AG09309 (cell line): ENCODE measurements at regions not wholly inside any gene's neighbourhood (a gene's known extent, or its start where the extent isn't known, plus 50 kb on each side); places are given as distances from the start of the nearest gene placed in this dataset.

ENCODE experiments used
- DNase-seq: peaks from one replicate; pipeline ENCODE4 v3.0.0-alpha.2; 2010; ENCODE audit warnings: low read depth
- H3K4me3 ChIP-seq: 2 replicates; pipeline ENCODE4 v1.5.1; 2011; ENCODE audit warnings: mild to moderate bottlenecking, low read depth, low read length, moderate library complexity; ENCODE audit not compliant: control insufficient read depth
- TF ChIP-seq, protein P1 (sequence below): IDR thresholded peaks from 2 replicates; pipeline ENCODE4 v1.5.1; 2011; ENCODE audit warnings: mild to moderate bottlenecking, low read depth, low read length, inconsistent platforms; ENCODE audit not compliant: insufficient read depth, control insufficient read depth; ENCODE audit errors: missing control alignments

DNA sequence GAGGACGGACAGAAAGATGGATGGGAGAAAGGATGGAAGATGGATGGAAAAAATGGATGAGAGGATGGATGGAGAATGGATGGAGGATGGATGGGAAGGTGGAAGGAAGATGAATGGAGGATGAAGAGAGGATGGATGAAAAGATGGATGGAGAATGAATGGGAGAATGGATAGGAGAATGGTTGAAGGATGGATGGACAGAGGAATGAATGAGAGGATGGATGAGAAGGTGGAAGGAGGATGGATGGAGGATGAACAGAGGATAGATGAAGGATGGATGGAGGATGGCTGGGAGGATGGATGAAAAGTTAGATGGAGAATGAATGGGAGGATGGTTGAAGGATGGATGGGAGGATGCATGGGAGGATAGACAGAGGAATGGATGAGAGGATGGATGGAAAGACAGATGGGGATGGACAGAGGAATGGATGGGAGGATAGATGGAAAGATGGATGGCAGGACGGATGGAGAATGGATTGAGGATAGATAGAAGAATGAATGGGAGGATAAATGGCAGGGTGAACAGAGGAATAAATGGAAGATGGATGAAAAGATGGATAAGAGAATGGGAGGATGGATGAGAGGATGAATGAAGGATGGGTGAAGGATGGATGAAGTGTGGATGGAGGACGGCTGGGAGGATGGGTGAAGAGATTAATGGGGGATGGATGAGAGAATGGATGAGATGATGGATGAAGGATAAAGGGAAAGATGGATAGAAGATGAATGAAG is 217.7 kb upstream of the IER5L start:
- DNase-seq = no peak
- TF ChIP-seq, protein P1, sequence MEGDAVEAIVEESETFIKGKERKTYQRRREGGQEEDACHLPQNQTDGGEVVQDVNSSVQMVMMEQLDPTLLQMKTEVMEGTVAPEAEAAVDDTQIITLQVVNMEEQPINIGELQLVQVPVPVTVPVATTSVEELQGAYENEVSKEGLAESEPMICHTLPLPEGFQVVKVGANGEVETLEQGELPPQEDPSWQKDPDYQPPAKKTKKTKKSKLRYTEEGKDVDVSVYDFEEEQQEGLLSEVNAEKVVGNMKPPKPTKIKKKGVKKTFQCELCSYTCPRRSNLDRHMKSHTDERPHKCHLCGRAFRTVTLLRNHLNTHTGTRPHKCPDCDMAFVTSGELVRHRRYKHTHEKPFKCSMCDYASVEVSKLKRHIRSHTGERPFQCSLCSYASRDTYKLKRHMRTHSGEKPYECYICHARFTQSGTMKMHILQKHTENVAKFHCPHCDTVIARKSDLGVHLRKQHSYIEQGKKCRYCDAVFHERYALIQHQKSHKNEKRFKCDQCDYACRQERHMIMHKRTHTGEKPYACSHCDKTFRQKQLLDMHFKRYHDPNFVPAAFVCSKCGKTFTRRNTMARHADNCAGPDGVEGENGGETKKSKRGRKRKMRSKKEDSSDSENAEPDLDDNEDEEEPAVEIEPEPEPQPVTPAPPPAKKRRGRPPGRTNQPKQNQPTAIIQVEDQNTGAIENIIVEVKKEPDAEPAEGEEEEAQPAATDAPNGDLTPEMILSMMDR = no peak
- H3K4me3 ChIP-seq = no peak overlapping the region

DNA sequence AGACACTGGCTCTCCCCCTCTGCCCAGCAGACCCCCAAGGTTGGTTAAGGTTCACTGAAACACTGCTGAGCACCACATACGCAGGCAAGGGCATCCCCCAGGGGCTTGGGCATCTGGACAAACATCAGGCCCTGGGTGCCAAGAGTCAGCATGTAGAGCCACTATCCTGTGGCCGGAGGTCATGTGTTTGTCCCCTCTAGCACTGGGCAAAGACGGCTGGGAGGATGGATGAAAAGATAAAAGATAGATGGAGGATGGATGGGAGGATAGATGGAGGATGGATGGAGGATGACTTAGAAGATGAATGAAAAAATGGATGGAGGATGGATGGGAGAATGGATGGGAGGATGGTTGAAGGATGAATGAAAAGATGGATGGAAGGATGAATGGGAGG is 216.8 kb upstream of the IER5L start:
- TF ChIP-seq, protein P1 = no peak
- DNase-seq = no peak
- no peak overlapping the region for H3K4me3 ChIP-seq

DNA sequence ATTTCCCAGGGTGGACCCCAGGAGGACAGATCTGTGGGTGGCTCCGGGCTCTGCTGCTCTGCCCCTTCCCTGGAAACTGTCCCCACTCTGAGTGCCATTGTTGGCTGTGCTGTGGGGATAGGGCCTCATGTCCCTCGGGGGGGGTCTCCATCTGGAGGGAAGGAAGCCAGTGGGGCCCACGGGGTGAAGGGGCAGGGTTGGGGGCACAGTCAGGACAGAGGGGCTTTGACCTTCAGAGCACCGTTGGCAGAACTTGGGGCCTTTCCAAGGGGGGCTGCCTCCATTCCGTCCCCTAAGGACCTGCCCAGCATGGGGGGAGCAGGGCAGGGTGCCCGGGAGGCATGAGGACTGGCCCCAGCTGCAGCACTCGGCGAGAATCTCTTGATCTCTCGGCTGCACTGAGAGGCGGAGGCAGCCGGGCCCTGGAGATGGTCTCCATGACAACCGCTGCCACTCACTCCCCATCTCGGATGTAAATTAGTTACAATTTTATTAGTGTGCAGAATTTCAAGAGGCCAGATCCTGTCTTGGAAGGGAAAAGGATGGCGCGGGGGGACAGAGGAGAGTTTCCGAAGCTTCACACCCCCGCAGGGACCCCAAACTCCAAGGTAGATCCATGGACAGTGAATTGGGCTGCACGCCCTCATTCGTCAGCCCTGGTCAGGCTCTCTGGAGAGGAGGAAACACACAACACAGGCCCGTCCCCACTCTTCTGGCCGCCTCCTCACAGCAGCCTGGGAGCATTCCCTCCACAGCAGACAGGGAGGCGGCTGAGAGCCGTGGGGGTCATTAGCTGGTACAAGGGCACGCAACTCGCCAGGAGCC is 216.2 kb upstream of the IER5L start:
- no peak for DNase-seq
- no peak overlapping the region for H3K4me3 ChIP-seq
- TF ChIP-seq, protein P1 = no peak

DNA sequence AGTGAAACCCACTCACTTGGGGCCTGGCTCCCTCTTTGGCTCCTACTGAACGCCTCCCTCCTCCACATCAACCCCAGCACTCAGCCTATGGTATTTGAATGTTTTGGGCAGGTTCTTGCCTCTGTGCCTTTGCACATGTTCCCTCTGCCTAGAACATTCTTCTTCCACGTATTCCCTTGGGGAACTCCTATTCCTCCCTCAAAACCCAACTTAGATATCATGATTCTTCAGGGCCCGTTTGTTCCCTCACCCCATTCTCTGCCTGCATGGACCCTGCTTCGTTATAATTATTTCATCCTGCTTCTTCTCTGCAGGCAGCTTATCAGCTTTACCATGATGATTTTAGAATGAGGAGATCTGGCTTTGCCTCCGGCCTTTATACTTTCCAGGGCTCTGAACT is 215.0 kb upstream of the IER5L start:
- no peak for DNase-seq
- TF ChIP-seq, protein P1 = no peak
- no peak overlapping the region for H3K4me3 ChIP-seq

DNA sequence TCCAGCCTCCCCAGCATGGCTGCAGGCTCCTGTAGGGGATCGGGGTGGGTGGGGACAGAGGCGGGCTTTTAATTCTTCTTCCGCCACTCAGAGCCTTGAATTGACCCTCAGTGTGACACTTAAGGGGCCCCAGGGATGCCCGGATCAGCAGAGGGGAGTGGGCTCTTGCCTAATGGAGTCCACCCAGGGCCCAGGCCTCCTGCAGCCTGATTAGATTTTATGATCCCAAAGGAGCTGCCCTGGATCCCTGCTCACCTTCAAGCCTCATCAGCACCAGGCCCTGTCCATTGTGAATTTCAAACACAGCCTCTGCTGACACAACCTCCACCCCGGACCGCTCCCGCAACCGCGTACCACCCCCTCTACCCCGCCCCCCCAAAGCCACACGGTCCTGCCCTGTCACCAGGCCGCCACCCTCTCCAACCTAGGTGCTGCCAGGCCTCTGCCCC is 214.1 kb upstream of the IER5L start:
- no peak overlapping the region for H3K4me3 ChIP-seq
- DNase-seq = no peak
- TF ChIP-seq, protein P1 = no peak

DNA sequence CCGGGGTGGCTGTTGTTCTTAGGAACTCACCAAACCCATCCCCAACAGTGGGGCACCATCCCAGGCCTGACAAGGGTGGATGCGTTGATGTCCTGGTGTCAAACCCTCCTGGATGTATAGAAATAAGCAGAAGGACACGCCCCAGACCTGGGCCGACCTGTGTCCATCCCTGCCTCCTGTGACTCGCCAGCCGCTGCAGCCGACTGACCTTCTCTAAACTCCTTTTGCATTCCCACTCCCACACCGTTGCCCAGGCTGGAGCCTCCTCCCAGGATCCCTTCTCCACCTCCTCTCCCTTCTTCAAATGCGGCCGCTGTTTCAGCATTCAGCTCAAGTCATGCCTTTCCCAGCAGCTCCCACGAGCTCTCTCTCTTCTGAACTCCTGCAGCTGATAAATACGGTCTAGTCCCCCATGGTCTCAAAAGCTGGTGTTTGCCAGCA is 213.2 kb upstream of the IER5L start:
- no peak for DNase-seq
- no peak overlapping the region for H3K4me3 ChIP-seq
- TF ChIP-seq, protein P1 = no peak
